Natural killer cell (primary cell): ENCODE measurements at regions not wholly inside any gene's neighbourhood (a gene's known extent, or its start where the extent isn't known, plus 50 kb on each side); places are given as distances from the start of the nearest gene placed in this dataset.

ENCODE experiments used
- ATAC-seq, 3 donors: fragments of 150-1000 bp in 2 of 3; fragments of 200-7000 bp in 1 of 3; cut with Tn5 transposase; 1 replicate in 1 of 3; 2 replicates in 2 of 3; pipeline ENCODE4 v1.10.0; 2021; ENCODE audit warnings: mild to moderate bottlenecking in 2 of 3, moderate library complexity in 2 of 3
- DNase-seq, 2 donors: peaks; one replicate each; pipeline versions ENCODE4 v3.0.0 to v3.0.0-alpha.2; 2013 to 2021; ENCODE audit warnings: mixed read lengths in 1 of 2
- H3K27ac ChIP-seq: one replicate; pipeline ENCODE4 v1.5.1; 2013; ENCODE audit warnings: mild to moderate bottlenecking, low read length
- H3K27me3 ChIP-seq: one replicate; pipeline ENCODE4 v1.6.1; 2013; ENCODE audit warnings: low read length; ENCODE audit not compliant: control insufficient read depth, insufficient read depth
- H3K36me3 ChIP-seq: one replicate; pipeline ENCODE4 v1.6.1; 2013; ENCODE audit warnings: low read length; ENCODE audit not compliant: control insufficient read depth, insufficient read depth
- H3K4me1 ChIP-seq: one replicate; pipeline ENCODE4 v1.6.1; 2013; ENCODE audit warnings: low read length; ENCODE audit not compliant: control insufficient read depth, insufficient read depth
- H3K4me3 ChIP-seq: one replicate; pipeline ENCODE4 v1.5.1; 2013; ENCODE audit warnings: low read length
- H3K9me3 ChIP-seq: one replicate; pipeline ENCODE4 v1.6.1; 2013; ENCODE audit warnings: low read length; ENCODE audit not compliant: control insufficient read depth, insufficient read depth
- H3K27ac Mint-ChIP-seq, 2 donors: one replicate each; pipeline ENCODE4 v1.8.0; 2022; ENCODE audit warnings: mild to moderate bottlenecking in 2 of 2, mixed read lengths in 2 of 2, moderate library complexity in 1 of 2
- H3K27me3 Mint-ChIP-seq, 2 donors: one replicate each; pipeline ENCODE4 v1.8.0; 2022; ENCODE audit warnings: low read depth in 2 of 2, mixed read lengths in 2 of 2
- H3K36me3 Mint-ChIP-seq: one replicate; pipeline ENCODE4 v1.8.0; 2022; ENCODE audit warnings: mixed read lengths
- H3K4me1 Mint-ChIP-seq, 2 donors: one replicate each; pipeline ENCODE4 v1.8.0; 2022; ENCODE audit warnings: mixed read lengths in 2 of 2
- H3K4me3 Mint-ChIP-seq: one replicate; pipeline ENCODE4 v1.8.0; 2022; ENCODE audit warnings: mild to moderate bottlenecking, moderate library complexity, mixed read lengths
- H3K9me3 Mint-ChIP-seq, 2 donors: one replicate each; pipeline ENCODE4 v1.8.0; 2022; ENCODE audit warnings: mixed read lengths in 2 of 2
- WGBS: methylation state at CpG from one replicate; pipeline ENCODE4 v1.1.7; 2013; ENCODE audit warnings: missing lambda C conversion rate; ENCODE audit not compliant: insufficient coverage; 5-methylcytosine and 5-hydroxymethylcytosine counted together
- intact Hi-C: fragments of 100-400 bp; cut with micrococcal nuclease; formaldehyde crosslinking; loops from one replicate; pipeline ENCODE4 v1.14.2; 2022
- TF ChIP-seq, protein P1 (sequence below): fragments of 200-600 bp; IDR thresholded peaks from one replicate; pipeline ENCODE4 v1.8.0; 2022; ENCODE audit warnings: antibody characterized with exemption

GRCh38 chr16:73237601-73238000, 189.7 kb upstream of the ZFHX3 start:
- Histone ChIP-seq H3K36me3 (no peaks in the 10 kb centered on the region), H3K9me3 (no peaks in the 10 kb centered on the region), H3K4me1 (no peaks in the 10 kb centered on the region), H3K27me3 (no peaks in the 10 kb centered on the region), H3K27ac (no peak overlapping the region), H3K4me3 (no peak overlapping the region)
- no peak overlapping the region for H3K4me3 Mint-ChIP-seq
- TF ChIP-seq, protein P1, sequence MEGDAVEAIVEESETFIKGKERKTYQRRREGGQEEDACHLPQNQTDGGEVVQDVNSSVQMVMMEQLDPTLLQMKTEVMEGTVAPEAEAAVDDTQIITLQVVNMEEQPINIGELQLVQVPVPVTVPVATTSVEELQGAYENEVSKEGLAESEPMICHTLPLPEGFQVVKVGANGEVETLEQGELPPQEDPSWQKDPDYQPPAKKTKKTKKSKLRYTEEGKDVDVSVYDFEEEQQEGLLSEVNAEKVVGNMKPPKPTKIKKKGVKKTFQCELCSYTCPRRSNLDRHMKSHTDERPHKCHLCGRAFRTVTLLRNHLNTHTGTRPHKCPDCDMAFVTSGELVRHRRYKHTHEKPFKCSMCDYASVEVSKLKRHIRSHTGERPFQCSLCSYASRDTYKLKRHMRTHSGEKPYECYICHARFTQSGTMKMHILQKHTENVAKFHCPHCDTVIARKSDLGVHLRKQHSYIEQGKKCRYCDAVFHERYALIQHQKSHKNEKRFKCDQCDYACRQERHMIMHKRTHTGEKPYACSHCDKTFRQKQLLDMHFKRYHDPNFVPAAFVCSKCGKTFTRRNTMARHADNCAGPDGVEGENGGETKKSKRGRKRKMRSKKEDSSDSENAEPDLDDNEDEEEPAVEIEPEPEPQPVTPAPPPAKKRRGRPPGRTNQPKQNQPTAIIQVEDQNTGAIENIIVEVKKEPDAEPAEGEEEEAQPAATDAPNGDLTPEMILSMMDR, result no peak
- H3K27ac Mint-ChIP-seq, result no peak overlapping the region
- intact Hi-C loops, result no loop called here
- H3K9me3 Mint-ChIP-seq, result no peaks in the 10 kb centered on the region
- WGBS, result 63% methylated on average over 2 of the region's 4 CpGs
- no peaks in the 10 kb centered on the region for H3K36me3 Mint-ChIP-seq
- H3K27me3 Mint-ChIP-seq, result peaks cover 12 to 13% of the 10 kb centered on the region in 2 donors
- no peak for DNase-seq
- no peak for ATAC-seq
- no peaks in the 10 kb centered on the region for H3K4me1 Mint-ChIP-seq

- WGBS, result 99% methylated on average over 5 of the region's 5 CpGs
Measured at GRCh38 chr16:73234496-73234895, 186.6 kb upstream of the ZFHX3 start.

DNA sequence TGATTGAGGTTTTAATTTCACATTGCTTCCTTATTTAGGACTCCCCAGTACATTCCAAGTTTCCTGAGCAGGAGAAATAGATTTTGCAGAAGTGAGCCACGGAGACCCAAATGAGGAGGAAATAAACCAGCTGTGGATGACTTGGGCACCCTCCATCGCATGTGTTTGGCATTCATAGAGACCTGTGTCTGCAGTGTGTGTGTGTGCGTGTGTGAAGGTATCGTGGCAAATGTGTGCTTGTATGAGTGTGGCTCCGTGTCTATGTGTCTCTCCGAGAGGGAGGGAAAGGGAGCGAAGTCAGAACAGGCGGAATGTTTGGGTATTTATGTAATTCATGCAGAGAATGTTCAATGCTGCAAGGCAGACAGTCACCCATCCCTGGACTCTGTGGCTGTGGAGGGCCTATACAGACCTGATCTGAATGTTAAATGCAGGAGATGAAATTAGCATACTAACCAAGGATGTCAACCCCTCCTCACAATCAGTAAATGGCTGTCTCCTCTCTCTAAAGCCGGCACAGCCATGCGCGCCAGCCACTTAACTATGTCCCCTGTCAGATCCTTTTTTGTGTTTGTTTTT, 186.0 kb upstream of the ZFHX3 start:
- intact Hi-C loops, result no loop called here
- Mint-ChIP-seq H3K27me3 (peaks cover 21 to 24% of the 10 kb centered on the region in 2 donors), H3K4me1 (no peaks in the 10 kb centered on the region), H3K9me3 (no peaks in the 10 kb centered on the region), H3K27ac (no peak overlapping the region), H3K4me3 (no peak overlapping the region), H3K36me3 (no peaks in the 10 kb centered on the region)
- TF ChIP-seq, protein P1, result no peak
- ATAC-seq (no peak), DNase-seq (no peak)
- Histone ChIP-seq H3K36me3 (no peaks in the 10 kb centered on the region), H3K9me3 (no peaks in the 10 kb centered on the region), H3K4me1 (no peaks in the 10 kb centered on the region), H3K4me3 (no peak overlapping the region), H3K27ac (no peak overlapping the region), H3K27me3 (no peaks in the 10 kb centered on the region)
- 75% methylated on average over 9 of the region's 11 CpGs for WGBS

More at GRCh38 chr16:73234496-73234895, 186.6 kb upstream of the ZFHX3 start:
- H3K36me3 Mint-ChIP-seq, result no peaks in the 10 kb centered on the region
- H3K4me1 ChIP-seq, result no peaks in the 10 kb centered on the region
- intact Hi-C loops, result no loop called here
- TF ChIP-seq, protein P1, result no peak
- H3K36me3 ChIP-seq, result no peaks in the 10 kb centered on the region
- no peaks in the 10 kb centered on the region for H3K27me3 ChIP-seq
- H3K27ac ChIP-seq, result no peak overlapping the region
- no peak overlapping the region for H3K4me3 ChIP-seq
- no peak overlapping the region for H3K4me3 Mint-ChIP-seq
- peaks cover 21 to 24% of the 10 kb centered on the region in 2 donors for H3K27me3 Mint-ChIP-seq
- ATAC-seq (no peak), DNase-seq (no peak)
- no peaks in the 10 kb centered on the region for H3K9me3 Mint-ChIP-seq
- H3K27ac Mint-ChIP-seq, result no peak overlapping the region
- H3K4me1 Mint-ChIP-seq, result no peaks in the 10 kb centered on the region
- H3K9me3 ChIP-seq, result no peaks in the 10 kb centered on the region

DNA sequence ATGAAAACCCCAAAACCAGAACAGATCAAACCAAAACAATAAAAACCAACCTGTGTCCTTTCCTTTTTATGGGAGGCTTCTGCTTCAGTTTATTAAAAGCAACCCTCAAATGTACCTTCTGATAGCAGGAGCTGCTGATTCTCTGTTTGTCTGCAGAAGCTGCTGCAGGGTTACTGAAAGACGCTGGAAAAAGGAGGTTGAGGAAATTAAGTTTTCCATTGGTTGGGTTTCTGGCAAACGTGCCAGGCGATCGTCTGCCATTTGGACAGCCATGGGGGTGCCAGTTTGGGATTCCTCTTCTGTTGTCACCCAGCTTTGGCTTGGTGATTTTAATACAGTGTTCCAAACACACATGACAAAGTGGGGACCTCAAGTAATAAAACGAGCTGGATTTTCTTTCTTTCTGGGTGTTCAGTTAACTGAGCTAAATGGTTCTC, 185.4 kb upstream of the ZFHX3 start:
- Mint-ChIP-seq H3K27ac (no peak overlapping the region), H3K27me3 (peaks cover 16 to 19% of the 10 kb centered on the region in 2 donors), H3K4me3 (no peak overlapping the region), H3K9me3 (no peaks in the 10 kb centered on the region), H3K4me1 (no peaks in the 10 kb centered on the region), H3K36me3 (no peaks in the 10 kb centered on the region)
- no peak overlapping the region for H3K27ac ChIP-seq
- H3K4me1 ChIP-seq, result no peaks in the 10 kb centered on the region
- ATAC-seq, result no peak
- H3K4me3 ChIP-seq, result no peak overlapping the region
- no peaks in the 10 kb centered on the region for H3K27me3 ChIP-seq
- TF ChIP-seq, protein P1, result no peak
- intact Hi-C loops, result no loop called here
- WGBS, result 72% methylated on average over 5 of the region's 5 CpGs
- H3K9me3 ChIP-seq, result no peaks in the 10 kb centered on the region
- no peaks in the 10 kb centered on the region for H3K36me3 ChIP-seq
- no peak for DNase-seq
